ENCODE measurements at regions not wholly inside any gene's neighbourhood (a gene's known extent, or its start where the extent isn't known, plus 50 kb on each side); places are given as distances from the start of the nearest gene placed in this dataset.

DNA sequence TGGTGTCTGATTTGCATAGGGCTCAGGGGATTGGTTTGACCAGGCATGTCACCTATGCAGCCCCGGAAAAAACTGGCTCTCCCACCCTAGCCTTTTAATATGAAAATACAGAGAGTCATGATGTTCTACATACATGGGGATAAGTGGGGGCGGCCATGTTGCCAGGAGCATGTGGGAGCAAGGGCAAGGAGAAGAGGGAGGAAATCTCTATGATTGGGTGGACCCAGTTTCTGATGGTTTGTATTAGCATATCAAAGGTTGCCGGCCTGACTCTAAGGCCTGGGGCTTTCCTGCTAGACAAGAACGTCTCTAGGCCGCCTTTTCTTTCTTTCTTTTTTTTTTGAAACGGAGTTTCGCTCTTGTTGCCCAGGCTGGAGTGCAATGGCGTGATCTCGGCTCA, 123.4 kb upstream of the CPSF6 start:
- TF ChIP-seq, protein P1, sequence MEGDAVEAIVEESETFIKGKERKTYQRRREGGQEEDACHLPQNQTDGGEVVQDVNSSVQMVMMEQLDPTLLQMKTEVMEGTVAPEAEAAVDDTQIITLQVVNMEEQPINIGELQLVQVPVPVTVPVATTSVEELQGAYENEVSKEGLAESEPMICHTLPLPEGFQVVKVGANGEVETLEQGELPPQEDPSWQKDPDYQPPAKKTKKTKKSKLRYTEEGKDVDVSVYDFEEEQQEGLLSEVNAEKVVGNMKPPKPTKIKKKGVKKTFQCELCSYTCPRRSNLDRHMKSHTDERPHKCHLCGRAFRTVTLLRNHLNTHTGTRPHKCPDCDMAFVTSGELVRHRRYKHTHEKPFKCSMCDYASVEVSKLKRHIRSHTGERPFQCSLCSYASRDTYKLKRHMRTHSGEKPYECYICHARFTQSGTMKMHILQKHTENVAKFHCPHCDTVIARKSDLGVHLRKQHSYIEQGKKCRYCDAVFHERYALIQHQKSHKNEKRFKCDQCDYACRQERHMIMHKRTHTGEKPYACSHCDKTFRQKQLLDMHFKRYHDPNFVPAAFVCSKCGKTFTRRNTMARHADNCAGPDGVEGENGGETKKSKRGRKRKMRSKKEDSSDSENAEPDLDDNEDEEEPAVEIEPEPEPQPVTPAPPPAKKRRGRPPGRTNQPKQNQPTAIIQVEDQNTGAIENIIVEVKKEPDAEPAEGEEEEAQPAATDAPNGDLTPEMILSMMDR (IDR thresholded peaks at IDR 0.05), result no peak
- TF ChIP-seq EZH2 (IDR thresholded peaks at IDR 0.05; ENCODE audit: borderline replicate concordance, insufficient read depth, low read depth, low read length, poor library complexity, severe bottlenecking), result no peak
